ENCODE measurements at regions not wholly inside any gene's neighbourhood (a gene's known extent, or its start where the extent isn't known, plus 50 kb on each side); places are given as distances from the start of the nearest gene placed in this dataset.
"Not testable (repeated sequence)": the region's sequence is repeated elsewhere in the genome, so short reads cannot be mapped to it uniquely, and the experiment has no call there.

- Histone ChIP-seq H3K9me3 (no peaks in the 10 kb centered on the region), H3K27me3 (replicated peaks; ENCODE audit: insufficient read depth) (no peaks in the 10 kb centered on the region), H3K4me1 (ENCODE audit: control insufficient read depth in 1 of 2, low read depth in 2 of 2) (no peaks in the 10 kb centered on the region), H3K27ac (no peak overlapping the region), H3K36me3 (no peaks in the 10 kb centered on the region), H3K4me3 (no peak overlapping the region)
- ATAC-seq (ENCODE audit: insufficient number of reproducible peaks, low FRiP score, low read depth) (no peak), DNase-seq (ENCODE audit: low spot score) (no peak)
- no peak for TF ChIP-seq CTCF (IDR thresholded peaks at IDR 0.05)
These were observed 405.3 kb upstream of the FAT1 start for GRCh38 chr4:187128976-187129375.

- not testable (repeated sequence) for H3K27ac ChIP-seq; H3K27me3 ChIP-seq (replicated peaks; ENCODE audit: insufficient read depth); H3K4me3 ChIP-seq; H3K9me3 ChIP-seq; H3K36me3 ChIP-seq; DNase-seq (ENCODE audit: low spot score); H3K4me1 ChIP-seq (ENCODE audit: control insufficient read depth in 1 of 2, low read depth in 2 of 2); ATAC-seq (ENCODE audit: insufficient number of reproducible peaks, low FRiP score, low read depth)
These were observed 408.2 kb upstream of the FAT1 start for GRCh38 chr4:187131826-187132225.

- no peaks in the 10 kb centered on the region for H3K9me3 ChIP-seq
- H3K27ac ChIP-seq = no peak overlapping the region
- no peak overlapping the region for H3K4me3 ChIP-seq
- DNase-seq (ENCODE audit: low spot score) (no peak), ATAC-seq (ENCODE audit: insufficient number of reproducible peaks, low FRiP score, low read depth) (no peak)
- no peaks in the 10 kb centered on the region for H3K4me1 ChIP-seq (ENCODE audit: control insufficient read depth in 1 of 2, low read depth in 2 of 2)
- H3K27me3 ChIP-seq (replicated peaks; ENCODE audit: insufficient read depth) = no peaks in the 10 kb centered on the region
- no peak for TF ChIP-seq CTCF (IDR thresholded peaks at IDR 0.05)
- H3K36me3 ChIP-seq = no peaks in the 10 kb centered on the region
These were observed 412.2 kb upstream of the FAT1 start for GRCh38 chr4:187135878-187136277.

GRCh38 chr4:187139141-187139540 is 415.5 kb upstream of the FAT1 start:
- no peak for DNase-seq (ENCODE audit: low spot score)
- Histone ChIP-seq H3K27me3 (replicated peaks; ENCODE audit: insufficient read depth) (no peaks in the 10 kb centered on the region), H3K4me3 (no peak overlapping the region), H3K9me3 (no peaks in the 10 kb centered on the region), H3K27ac (no peak overlapping the region), H3K36me3 (no peaks in the 10 kb centered on the region), H3K4me1 (ENCODE audit: control insufficient read depth in 1 of 2, low read depth in 2 of 2) (no peaks in the 10 kb centered on the region)
- TF ChIP-seq CTCF (IDR thresholded peaks at IDR 0.05) = no peak
- ATAC-seq (ENCODE audit: insufficient number of reproducible peaks, low FRiP score, low read depth) = no peak

- Histone ChIP-seq H3K27ac (no peak overlapping the region), H3K9me3 (no peaks in the 10 kb centered on the region), H3K36me3 (no peaks in the 10 kb centered on the region), H3K4me1 (ENCODE audit: control insufficient read depth in 1 of 2, low read depth in 2 of 2) (no peaks in the 10 kb centered on the region), H3K4me3 (no peak overlapping the region), H3K27me3 (replicated peaks; ENCODE audit: insufficient read depth) (no peaks in the 10 kb centered on the region)
- DNase-seq (ENCODE audit: low spot score) (no peak), ATAC-seq (ENCODE audit: insufficient number of reproducible peaks, low FRiP score, low read depth) (no peak)
- TF ChIP-seq CTCF (IDR thresholded peaks at IDR 0.05) = no peak
These were observed 417.4 kb upstream of the FAT1 start for GRCh38 chr4:187141101-187141500.

GRCh38 chr4:187149229-187149945 is 425.7 kb upstream of the FAT1 start:
- ATAC-seq (ENCODE audit: insufficient number of reproducible peaks, low FRiP score, low read depth) = no peak

More at GRCh38 chr4:187149229-187149945, 425.7 kb upstream of the FAT1 start:
- no peak overlapping the region for H3K4me3 ChIP-seq
- no peak for DNase-seq (ENCODE audit: low spot score)
- no peak overlapping the region for H3K27ac ChIP-seq
- H3K27me3 ChIP-seq (replicated peaks; ENCODE audit: insufficient read depth) = no peaks in the 10 kb centered on the region
- no peaks in the 10 kb centered on the region for H3K36me3 ChIP-seq
- no peaks in the 10 kb centered on the region for H3K4me1 ChIP-seq (ENCODE audit: control insufficient read depth in 1 of 2, low read depth in 2 of 2)
- TF ChIP-seq CTCF (IDR thresholded peaks at IDR 0.05) = no peak
- H3K9me3 ChIP-seq = no peaks in the 10 kb centered on the region

Data from thoracic aorta (tissue), 2 donors.